HG03280 (cell line): ENCODE measurements at regions not wholly inside any gene's neighbourhood (a gene's known extent, or its start where the extent isn't known, plus 50 kb on each side); places are given as distances from the start of the nearest gene placed in this dataset.

Experiments
- ATAC-seq: cut with Tn5 transposase; IDR thresholded peaks from one replicate; pipeline ENCODE4 v1.9.1; 2021; ENCODE audit warnings: mild to moderate bottlenecking, moderate library complexity; ENCODE audit not compliant: unreplicated experiment

GRCh38 chr10:124230635-124231167, 137.3 kb upstream of the CHST15 start:
- no peak for ATAC-seq

- no peak for ATAC-seq
Measured at GRCh38 chr10:124229989-124230634, 136.7 kb upstream of the CHST15 start.

- no peak for ATAC-seq
Measured at GRCh38 chr10:124229201-124229988, 136.0 kb upstream of the CHST15 start.

GRCh38 chr10:124228471-124228870, 135.1 kb upstream of the CHST15 start:
- ATAC-seq: no peak

GRCh38 chr10:124227988-124228387, 134.6 kb upstream of the CHST15 start:
- no peak for ATAC-seq

- no peak for ATAC-seq
Measured at GRCh38 chr10:124227055-124227975, 133.9 kb upstream of the CHST15 start.

GRCh38 chr10:124226271-124227054, 133.1 kb upstream of the CHST15 start:
- ATAC-seq: no peak

GRCh38 chr10:124225467-124226270, 132.3 kb upstream of the CHST15 start:
- ATAC-seq: no peak

GRCh38 chr10:124225029-124225466, 131.7 kb upstream of the CHST15 start:
- ATAC-seq: no peak

- ATAC-seq: no peak
Measured at GRCh38 chr10:124224331-124225028, 131.1 kb upstream of the CHST15 start.

GRCh38 chr10:124223711-124224085, 130.3 kb upstream of the CHST15 start:
- ATAC-seq: no peak

GRCh38 chr10:124222988-124223710, 129.8 kb upstream of the CHST15 start:
- no peak for ATAC-seq

GRCh38 chr10:124222318-124222987, 129.1 kb upstream of the CHST15 start:
- no peak for ATAC-seq

- ATAC-seq: peak; percentile 54
Measured at GRCh38 chr10:124221356-124222317, 128.2 kb upstream of the CHST15 start.

- no peak for ATAC-seq
Measured at GRCh38 chr10:124220971-124221355, 127.6 kb upstream of the CHST15 start.

- ATAC-seq: no peak
Measured at GRCh38 chr10:124220547-124220946, 127.1 kb upstream of the CHST15 start.

- no peak for ATAC-seq
Measured at GRCh38 chr10:124219655-124220054, 126.3 kb upstream of the CHST15 start.
